Vagina (tissue), 2 donors: ENCODE measurements at regions not wholly inside any gene's neighbourhood (a gene's known extent, or its start where the extent isn't known, plus 50 kb on each side); places are given as distances from the start of the nearest gene placed in this dataset.

Experiments used
- DNase-seq, 2 donors: peaks; one replicate each; pipeline ENCODE4 v3.0.0-alpha.2; 2017; ENCODE audit errors: extremely low spot score in 2 of 2
- H3K27ac ChIP-seq: fragments of 200-600 bp; sonication (generic); one replicate; pipeline ENCODE4 v1.5.1; 2019
- H3K27me3 ChIP-seq: fragments of 200-600 bp; sonication (generic); one replicate; pipeline ENCODE4 v1.5.1; 2019
- H3K36me3 ChIP-seq, 2 donors: fragments of 200-600 bp; sonication (generic); one replicate each; pipeline ENCODE4 v1.5.1; 2017 to 2019
- H3K4me1 ChIP-seq: fragments of 200-600 bp; sonication (generic); one replicate; pipeline ENCODE4 v1.5.1; 2019
- H3K4me3 ChIP-seq, 2 donors: fragments of 200-600 bp; sonication (generic); 1 replicate in 1 of 2; 2 replicates in 1 of 2; pipeline ENCODE4 v1.5.1; 2016 to 2019
- H3K9me3 ChIP-seq: fragments of 200-600 bp; sonication (generic); one replicate; pipeline ENCODE4 v1.5.1; 2019
- POLR2A ChIP-seq, 2 donors: fragments of 450-650 bp; IDR thresholded peaks; one replicate each; pipeline ENCODE4 v1.6.1; 2017; ENCODE audit warnings: antibody characterized with exemption in 2 of 2, mild to moderate bottlenecking in 2 of 2, moderate library complexity in 2 of 2
- POLR2AphosphoS5 ChIP-seq, 2 donors: sonication (generic); formaldehyde crosslinking; IDR thresholded peaks; one replicate each; pipeline ENCODE4 v1.9.0; 2017; ENCODE audit warnings: antibody characterized with exemption in 2 of 2, mild to moderate bottlenecking in 2 of 2, low read depth in 1 of 2; ENCODE audit not compliant: insufficient read depth in 1 of 2
- intact Hi-C: fragments of 100-400 bp; cut with DNase I; formaldehyde crosslinking; loops from one replicate; pipeline ENCODE4 v1.15.1; 2023
- TF ChIP-seq, protein P1 (sequence below), 3 experiments: fragments of 450-650 bp in 2 of 3; fragments of 200-600 bp in 1 of 3; sonication (generic) in 1 of 3; IDR thresholded peaks; one replicate each; pipeline ENCODE4 v1.5.1; 2017 to 2019; ENCODE audit warnings: antibody characterized with exemption in 3 of 3, mild to moderate bottlenecking in 2 of 3, moderate library complexity in 2 of 3

DNA sequence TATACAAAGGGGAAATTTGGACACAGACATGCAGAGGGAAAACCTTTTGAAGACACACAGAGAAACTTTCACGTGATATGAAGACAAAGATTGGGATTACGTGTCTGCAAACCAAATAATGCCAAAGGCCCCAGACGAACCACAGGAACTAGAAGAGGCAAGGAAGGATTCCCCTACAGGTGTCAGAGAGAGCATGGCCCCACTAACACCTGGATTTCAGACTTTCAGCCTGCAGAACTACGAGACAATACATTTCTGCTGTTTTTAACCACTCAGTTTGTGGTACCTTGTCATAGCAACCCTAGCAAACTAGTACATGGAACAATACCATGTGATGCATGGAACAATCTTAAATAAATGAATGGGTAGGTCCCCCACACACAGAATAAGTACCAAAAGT is 341.0 kb downstream of the HDGFL1 start:
- no peak overlapping the region for H3K4me3 ChIP-seq

DNA sequence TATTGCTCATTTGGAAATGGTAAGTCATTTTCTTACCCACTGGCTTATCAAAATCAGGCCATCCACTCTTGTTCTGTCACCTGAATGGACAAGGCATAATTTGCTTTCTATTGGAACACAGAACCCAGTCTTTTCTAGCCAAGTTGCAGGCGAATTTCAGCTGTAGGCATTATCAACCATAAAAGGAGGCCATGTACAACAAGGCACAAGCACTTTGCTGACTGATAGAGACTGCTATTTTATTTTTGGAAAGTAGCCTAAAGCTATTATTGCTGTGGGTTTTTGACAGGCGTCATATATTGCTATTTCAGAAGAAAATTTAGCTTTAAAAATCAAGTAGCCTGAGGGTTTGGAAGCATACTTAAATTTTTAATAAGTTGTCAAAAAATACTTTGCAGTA is 344.2 kb downstream of the HDGFL1 start:
- Histone ChIP-seq H3K27me3 (no peaks in the 10 kb centered on the region), H3K27ac (no peak overlapping the region), H3K36me3 (no peaks in the 10 kb centered on the region), H3K4me3 (no peak overlapping the region), H3K4me1 (no peaks in the 10 kb centered on the region), H3K9me3 (no peaks in the 10 kb centered on the region)
- TF ChIP-seq POLR2A (IDR thresholded peaks at IDR 0.05) (no peak), POLR2AphosphoS5 (IDR thresholded peaks at IDR 0.05; ENCODE audit: insufficient read depth in 1 of 2, low read depth in 1 of 2) (no peak)
- TF ChIP-seq, protein P1, sequence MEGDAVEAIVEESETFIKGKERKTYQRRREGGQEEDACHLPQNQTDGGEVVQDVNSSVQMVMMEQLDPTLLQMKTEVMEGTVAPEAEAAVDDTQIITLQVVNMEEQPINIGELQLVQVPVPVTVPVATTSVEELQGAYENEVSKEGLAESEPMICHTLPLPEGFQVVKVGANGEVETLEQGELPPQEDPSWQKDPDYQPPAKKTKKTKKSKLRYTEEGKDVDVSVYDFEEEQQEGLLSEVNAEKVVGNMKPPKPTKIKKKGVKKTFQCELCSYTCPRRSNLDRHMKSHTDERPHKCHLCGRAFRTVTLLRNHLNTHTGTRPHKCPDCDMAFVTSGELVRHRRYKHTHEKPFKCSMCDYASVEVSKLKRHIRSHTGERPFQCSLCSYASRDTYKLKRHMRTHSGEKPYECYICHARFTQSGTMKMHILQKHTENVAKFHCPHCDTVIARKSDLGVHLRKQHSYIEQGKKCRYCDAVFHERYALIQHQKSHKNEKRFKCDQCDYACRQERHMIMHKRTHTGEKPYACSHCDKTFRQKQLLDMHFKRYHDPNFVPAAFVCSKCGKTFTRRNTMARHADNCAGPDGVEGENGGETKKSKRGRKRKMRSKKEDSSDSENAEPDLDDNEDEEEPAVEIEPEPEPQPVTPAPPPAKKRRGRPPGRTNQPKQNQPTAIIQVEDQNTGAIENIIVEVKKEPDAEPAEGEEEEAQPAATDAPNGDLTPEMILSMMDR (IDR thresholded peaks at IDR 0.05): no peak
- intact Hi-C loops: no loop called here
- DNase-seq: no peak

More for the DNA sequence above, 341.0 kb downstream of the HDGFL1 start:
- H3K9me3 ChIP-seq: no peaks in the 10 kb centered on the region
- H3K36me3 ChIP-seq: no peaks in the 10 kb centered on the region
- H3K27me3 ChIP-seq: no peaks in the 10 kb centered on the region
- H3K27ac ChIP-seq: no peak overlapping the region
- DNase-seq: no peak
- intact Hi-C loops: no loop called here
- no peaks in the 10 kb centered on the region for H3K4me1 ChIP-seq
- TF ChIP-seq POLR2AphosphoS5 (IDR thresholded peaks at IDR 0.05; ENCODE audit: insufficient read depth in 1 of 2, low read depth in 1 of 2) (no peak), POLR2A (IDR thresholded peaks at IDR 0.05) (no peak)
- TF ChIP-seq, protein P1 (IDR thresholded peaks at IDR 0.05): no peak

DNA sequence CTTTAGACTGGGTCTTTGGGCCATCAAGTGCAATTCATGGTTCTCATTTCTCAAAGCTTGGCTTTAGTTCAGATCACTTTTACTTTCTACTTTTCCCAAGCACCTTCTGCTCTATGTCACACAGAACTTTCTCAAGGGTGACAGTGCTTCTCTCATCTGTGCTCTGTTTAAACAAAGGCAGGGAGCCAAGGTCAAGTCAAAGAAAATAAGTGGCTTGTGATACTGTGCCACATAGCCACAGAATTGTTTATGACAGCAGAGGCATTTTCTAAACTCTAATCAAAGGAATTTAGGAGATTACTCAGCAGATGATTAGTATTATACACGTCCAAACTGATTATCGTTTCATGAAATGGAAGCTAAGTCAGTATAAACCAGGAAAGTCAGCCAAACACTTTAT is 348.0 kb downstream of the HDGFL1 start:
- H3K9me3 ChIP-seq: no peaks in the 10 kb centered on the region
- no peaks in the 10 kb centered on the region for H3K4me1 ChIP-seq
- TF ChIP-seq POLR2A (IDR thresholded peaks at IDR 0.05) (no peak), POLR2AphosphoS5 (IDR thresholded peaks at IDR 0.05; ENCODE audit: insufficient read depth in 1 of 2, low read depth in 1 of 2) (no peak)
- TF ChIP-seq, protein P1 (IDR thresholded peaks at IDR 0.05): no peak
- H3K4me3 ChIP-seq: no peak overlapping the region
- H3K27me3 ChIP-seq: no peaks in the 10 kb centered on the region
- H3K27ac ChIP-seq: no peak overlapping the region
- no peak for DNase-seq
- intact Hi-C loops: no loop called here
- no peaks in the 10 kb centered on the region for H3K36me3 ChIP-seq

DNA sequence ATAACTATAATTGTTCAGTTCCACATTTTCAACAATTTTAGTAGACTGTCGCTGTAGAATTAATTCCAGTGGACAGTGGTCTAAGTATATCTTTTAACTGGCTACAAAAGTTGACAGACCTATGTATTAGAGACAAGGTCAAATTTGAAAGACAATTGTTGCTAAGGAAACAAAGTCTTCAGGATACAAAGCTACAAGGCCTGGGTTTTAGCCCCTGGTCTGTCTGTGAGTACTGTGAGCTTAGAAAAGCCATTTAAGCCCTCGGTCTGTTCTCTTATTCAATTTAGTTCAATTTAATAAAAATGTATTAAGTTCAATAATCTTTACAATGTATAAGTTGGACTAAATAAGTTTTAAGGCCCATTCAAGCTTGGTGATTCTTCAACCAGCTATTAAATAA is 352.5 kb downstream of the HDGFL1 start:
- Histone ChIP-seq H3K27ac (no peak overlapping the region), H3K36me3 (no peaks in the 10 kb centered on the region), H3K4me1 (no peaks in the 10 kb centered on the region), H3K9me3 (no peaks in the 10 kb centered on the region), H3K27me3 (no peaks in the 10 kb centered on the region), H3K4me3 (no peak overlapping the region)
- intact Hi-C loops: no loop called here
- TF ChIP-seq, protein P1 (IDR thresholded peaks at IDR 0.05): no peak
- TF ChIP-seq POLR2AphosphoS5 (IDR thresholded peaks at IDR 0.05; ENCODE audit: insufficient read depth in 1 of 2, low read depth in 1 of 2) (no peak), POLR2A (IDR thresholded peaks at IDR 0.05) (no peak)
- no peak for DNase-seq

DNA sequence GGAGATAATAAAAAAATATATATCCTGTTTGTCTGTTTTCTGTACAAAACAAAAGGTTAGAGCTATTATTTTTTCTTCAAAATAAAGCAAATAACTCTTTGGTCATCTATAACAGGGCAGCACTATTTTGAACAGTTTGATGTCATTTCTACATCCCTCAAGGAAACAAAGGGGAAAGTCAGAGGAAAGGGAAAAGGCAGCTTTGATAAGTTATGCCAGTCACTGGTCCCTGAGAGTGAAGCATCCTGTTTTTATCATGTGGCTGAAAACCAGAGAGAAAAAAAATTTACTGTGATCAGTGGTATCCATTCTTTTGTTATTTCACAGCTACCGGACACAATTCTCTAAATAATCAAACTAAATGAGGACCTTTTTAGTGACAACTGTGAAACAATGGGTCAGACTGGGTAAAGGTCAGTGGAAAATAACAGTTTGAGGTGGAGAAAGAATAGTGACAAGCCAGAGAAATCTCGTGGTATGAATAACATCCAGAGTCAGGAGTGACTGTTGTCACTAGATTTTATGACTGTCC is 356.0 kb downstream of the HDGFL1 start:
- no peak for DNase-seq
- H3K36me3 ChIP-seq: no peaks in the 10 kb centered on the region
- intact Hi-C loops: no loop called here
- TF ChIP-seq, protein P1 (IDR thresholded peaks at IDR 0.05): no peak
- no peak for TF ChIP-seq POLR2AphosphoS5 (IDR thresholded peaks at IDR 0.05; ENCODE audit: insufficient read depth in 1 of 2, low read depth in 1 of 2)
- no peak for TF ChIP-seq POLR2A (IDR thresholded peaks at IDR 0.05)
- H3K27me3 ChIP-seq: no peaks in the 10 kb centered on the region
- no peaks in the 10 kb centered on the region for H3K9me3 ChIP-seq
- no peaks in the 10 kb centered on the region for H3K4me1 ChIP-seq
- no peak overlapping the region for H3K4me3 ChIP-seq
- no peak overlapping the region for H3K27ac ChIP-seq
